ENCODE measurements at regions not wholly inside any gene's neighbourhood (a gene's known extent, or its start where the extent isn't known, plus 50 kb on each side); places are given as distances from the start of the nearest gene placed in this dataset.

DNA sequence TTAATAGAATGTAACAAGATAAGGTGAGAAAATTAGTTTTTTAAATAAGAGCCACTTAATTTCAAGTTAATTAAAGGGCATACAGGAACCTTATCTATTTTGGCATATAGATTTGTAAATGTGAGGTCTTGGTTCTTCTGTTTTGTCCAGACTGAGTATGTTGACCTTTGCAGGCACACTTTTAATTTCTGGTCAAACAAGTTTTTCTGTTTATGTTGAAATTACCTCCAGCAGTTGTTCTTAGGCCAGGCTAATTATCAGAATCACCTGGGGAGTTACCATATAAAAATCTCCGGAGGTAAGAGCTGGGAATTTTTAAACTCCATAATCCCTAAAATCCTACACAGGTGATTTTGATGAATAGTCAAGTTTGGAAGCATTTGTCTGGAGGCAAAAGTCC lies 227.4 kb upstream of the ANKRD50 start:
- no peak for TF ChIP-seq EZH2 (optimal IDR thresholded peaks at IDR 0.05; ENCODE audit: low read depth, low read length)
- TF ChIP-seq, protein P1, sequence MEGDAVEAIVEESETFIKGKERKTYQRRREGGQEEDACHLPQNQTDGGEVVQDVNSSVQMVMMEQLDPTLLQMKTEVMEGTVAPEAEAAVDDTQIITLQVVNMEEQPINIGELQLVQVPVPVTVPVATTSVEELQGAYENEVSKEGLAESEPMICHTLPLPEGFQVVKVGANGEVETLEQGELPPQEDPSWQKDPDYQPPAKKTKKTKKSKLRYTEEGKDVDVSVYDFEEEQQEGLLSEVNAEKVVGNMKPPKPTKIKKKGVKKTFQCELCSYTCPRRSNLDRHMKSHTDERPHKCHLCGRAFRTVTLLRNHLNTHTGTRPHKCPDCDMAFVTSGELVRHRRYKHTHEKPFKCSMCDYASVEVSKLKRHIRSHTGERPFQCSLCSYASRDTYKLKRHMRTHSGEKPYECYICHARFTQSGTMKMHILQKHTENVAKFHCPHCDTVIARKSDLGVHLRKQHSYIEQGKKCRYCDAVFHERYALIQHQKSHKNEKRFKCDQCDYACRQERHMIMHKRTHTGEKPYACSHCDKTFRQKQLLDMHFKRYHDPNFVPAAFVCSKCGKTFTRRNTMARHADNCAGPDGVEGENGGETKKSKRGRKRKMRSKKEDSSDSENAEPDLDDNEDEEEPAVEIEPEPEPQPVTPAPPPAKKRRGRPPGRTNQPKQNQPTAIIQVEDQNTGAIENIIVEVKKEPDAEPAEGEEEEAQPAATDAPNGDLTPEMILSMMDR (IDR thresholded peaks at IDR 0.05; ENCODE audit: low read length): no peak
